DND-41 (cell line): ENCODE measurements at regions not wholly inside any gene's neighbourhood (a gene's known extent, or its start where the extent isn't known, plus 50 kb on each side); places are given as distances from the start of the nearest gene placed in this dataset.

ENCODE experiments used
- EZH2 ChIP-seq: IDR thresholded peaks from 3 replicates; pipeline ENCODE4 v1.6.1; 2012; ENCODE audit warnings: borderline replicate concordance, low read depth, mild to moderate bottlenecking, moderate library complexity, low read length, inconsistent platforms; ENCODE audit not compliant: severe bottlenecking
- TF ChIP-seq, protein P1 (sequence below): IDR thresholded peaks from 2 replicates; pipeline ENCODE4 v1.5.1; 2012; ENCODE audit warnings: borderline replicate concordance, low read length, moderate library complexity, mild to moderate bottlenecking; ENCODE audit not compliant: poor library complexity, severe bottlenecking; ENCODE audit errors: extremely low read depth

DNA sequence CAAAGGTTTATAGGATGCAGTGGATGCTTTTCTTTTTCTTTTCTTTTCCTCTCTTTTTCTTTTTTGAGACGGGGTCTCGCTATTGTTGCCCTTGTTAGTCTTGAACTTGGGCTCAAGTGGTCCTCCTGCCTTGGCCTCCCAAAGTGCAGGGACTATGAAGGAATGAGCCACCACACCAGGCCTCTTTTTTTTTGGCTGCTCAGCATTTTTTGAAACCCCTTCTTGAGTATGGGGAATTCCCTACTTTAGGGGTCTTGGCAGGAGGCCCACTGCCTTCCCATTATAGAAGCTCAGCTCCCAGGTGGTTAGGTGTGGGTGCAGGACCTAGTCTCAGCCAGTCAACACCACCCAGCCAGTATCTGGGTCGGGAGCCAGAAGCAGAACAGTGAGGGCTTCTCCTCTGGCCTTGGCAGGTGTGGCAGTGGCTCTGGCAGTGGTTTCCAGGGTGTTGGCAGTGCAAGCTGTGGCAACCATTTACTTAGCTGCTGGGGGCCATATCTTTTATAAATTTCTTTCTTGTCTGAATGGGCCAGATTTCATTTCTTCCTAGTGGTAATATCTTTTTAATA, 51.4 kb upstream of the ACYP2 start:
- TF ChIP-seq, protein P1, sequence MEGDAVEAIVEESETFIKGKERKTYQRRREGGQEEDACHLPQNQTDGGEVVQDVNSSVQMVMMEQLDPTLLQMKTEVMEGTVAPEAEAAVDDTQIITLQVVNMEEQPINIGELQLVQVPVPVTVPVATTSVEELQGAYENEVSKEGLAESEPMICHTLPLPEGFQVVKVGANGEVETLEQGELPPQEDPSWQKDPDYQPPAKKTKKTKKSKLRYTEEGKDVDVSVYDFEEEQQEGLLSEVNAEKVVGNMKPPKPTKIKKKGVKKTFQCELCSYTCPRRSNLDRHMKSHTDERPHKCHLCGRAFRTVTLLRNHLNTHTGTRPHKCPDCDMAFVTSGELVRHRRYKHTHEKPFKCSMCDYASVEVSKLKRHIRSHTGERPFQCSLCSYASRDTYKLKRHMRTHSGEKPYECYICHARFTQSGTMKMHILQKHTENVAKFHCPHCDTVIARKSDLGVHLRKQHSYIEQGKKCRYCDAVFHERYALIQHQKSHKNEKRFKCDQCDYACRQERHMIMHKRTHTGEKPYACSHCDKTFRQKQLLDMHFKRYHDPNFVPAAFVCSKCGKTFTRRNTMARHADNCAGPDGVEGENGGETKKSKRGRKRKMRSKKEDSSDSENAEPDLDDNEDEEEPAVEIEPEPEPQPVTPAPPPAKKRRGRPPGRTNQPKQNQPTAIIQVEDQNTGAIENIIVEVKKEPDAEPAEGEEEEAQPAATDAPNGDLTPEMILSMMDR = no peak
- no peak for TF ChIP-seq EZH2
